EL (cell line): ENCODE measurements at regions not wholly inside any gene's neighbourhood (a gene's known extent, or its start where the extent isn't known, plus 50 kb on each side); places are given as distances from the start of the nearest gene placed in this dataset.
A peak's percentile ranks its signal among the peaks of the same experiment; 100 is the strongest.

ENCODE experiments used
- DNase-seq: peaks from one replicate; pipeline ENCODE4 v3.0.0-alpha.2; 2016

GRCh38 chr17:77421630-77421972 is 280.8 kb downstream of the SEC14L1 start:
- no peak for DNase-seq

GRCh38 chr17:77422104-77422747 is 281.5 kb downstream of the SEC14L1 start:
- DNase-seq, result no peak

GRCh38 chr17:77422748-77423113 is 282.0 kb downstream of the SEC14L1 start:
- no peak for DNase-seq

GRCh38 chr17:77423589-77424451 is 283.1 kb downstream of the SEC14L1 start:
- peak; percentile 96 for DNase-seq

GRCh38 chr17:77424585-77425344 is 284.0 kb downstream of the SEC14L1 start:
- peak; percentile 96 for DNase-seq

DNA sequence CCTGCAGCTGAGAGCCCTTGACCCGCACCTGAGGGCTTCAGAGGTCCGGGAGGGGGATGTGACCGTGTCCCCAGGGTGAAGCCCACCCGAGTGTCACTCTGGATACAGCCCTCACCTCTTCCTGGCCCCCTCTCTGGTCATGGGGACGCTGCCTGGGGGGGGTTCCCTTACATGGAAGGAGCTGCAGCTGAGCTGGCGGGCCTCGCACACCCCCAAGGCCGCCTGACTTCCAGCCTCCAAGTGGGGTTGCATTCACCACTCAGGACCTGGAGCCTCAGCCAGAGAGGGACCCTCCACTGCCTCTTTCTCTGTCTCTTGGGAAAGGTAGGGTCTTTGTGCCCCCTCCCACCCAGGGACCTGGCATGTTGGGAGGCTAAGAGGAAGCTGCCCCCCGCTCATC is 284.6 kb downstream of the SEC14L1 start:
- no peak for DNase-seq

- peak; percentile 83 for DNase-seq
These were observed 285.2 kb downstream of the SEC14L1 start for GRCh38 chr17:77425791-77426641.

DNA sequence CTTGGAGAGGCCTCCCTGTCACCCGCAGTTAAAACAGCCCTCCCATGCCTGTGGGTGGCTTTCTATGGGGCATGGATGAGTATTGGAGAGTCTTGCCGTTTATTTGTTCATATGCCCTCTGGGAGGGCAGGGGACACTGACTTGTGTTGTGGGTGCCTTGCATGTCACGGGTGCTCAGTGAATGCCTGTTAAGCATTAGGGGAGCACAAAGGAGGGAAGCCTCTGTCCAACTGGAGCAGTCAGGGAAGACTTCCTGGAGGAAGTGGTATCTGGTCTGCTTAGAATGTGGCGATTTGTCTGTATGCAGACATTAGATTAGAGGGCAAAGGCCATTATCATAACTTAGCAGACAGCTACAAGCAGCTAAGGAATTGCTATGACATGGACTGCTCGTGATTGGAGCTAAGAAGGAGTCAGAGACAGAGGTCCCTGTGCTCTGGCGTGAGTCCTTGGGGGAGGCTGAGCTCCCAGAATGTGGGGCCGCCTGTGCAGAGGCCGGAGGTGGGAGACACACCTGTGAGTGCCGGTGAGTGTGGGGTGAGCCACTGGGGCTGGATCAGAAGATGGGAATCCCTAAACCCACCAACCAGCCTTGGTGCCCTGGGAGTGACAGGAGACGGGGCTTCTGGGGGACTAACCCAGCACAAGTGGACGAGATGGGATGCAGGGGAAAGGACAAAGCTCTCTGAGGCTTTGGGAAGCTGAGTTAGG is 286.1 kb downstream of the SEC14L1 start:
- no peak for DNase-seq

- peak; percentile 88 for DNase-seq
These were observed 286.7 kb downstream of the SEC14L1 start for GRCh38 chr17:77427391-77427991.

GRCh38 chr17:77428020-77428748 is 287.4 kb downstream of the SEC14L1 start:
- DNase-seq, result no peak

DNA sequence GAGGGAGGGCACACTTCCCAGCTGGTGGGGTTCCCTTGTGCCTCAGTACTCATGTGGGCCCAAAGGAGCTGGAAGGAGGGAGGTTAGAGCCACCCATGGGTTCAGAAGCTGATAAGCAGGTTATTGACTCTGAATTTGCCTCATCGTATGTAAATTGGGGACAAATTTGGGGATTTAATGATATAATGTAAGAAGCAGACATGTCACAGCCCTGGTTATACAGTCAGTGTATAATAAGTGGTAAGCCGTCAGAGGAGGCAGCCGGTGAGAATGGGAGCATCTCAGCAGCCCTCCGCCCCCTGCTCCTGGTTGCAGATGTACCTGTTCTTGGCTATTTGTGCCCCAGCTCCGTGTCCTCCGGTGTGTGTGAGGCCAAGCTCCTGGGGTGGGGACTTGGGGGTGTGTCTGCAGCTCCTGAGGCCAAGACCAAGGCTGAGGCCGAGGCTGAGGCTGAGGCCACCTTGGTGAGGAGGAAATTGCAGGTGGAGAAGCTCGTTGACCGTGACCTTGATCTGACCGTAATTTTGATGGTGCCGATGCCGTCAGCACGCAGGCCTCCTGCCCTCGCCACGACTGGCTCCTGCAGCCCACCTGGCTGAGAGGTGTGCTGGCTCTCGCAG is 288.1 kb downstream of the SEC14L1 start:
- no peak for DNase-seq

DNA sequence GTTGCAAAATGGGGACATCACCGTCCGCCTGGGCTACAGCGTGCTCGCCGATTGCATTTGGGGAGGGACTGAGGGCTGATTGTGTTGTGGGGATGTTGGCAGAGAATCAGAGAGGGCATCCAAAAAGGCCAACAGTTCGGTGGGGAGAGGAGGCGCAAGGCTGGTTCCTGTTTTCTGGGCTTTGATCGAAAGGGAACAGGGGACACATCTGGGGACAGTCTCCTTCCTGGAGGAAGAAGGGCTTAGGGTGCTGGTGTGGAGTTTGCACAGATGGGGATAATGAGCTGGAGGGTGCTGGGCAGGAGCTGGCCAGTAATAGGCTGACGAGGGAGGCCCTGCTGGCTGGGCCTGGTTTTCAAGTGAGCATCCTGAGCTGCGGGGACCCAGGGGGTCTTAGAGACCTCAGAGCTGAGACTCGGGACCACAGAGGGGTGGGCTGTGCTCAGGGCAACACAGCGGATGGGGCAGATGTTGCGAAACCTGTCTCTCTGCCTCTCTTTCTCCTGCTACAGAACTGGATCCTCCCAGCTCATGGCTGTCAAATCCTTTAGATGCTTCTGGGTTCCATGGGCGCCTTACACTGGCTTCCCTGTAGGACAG is 288.7 kb downstream of the SEC14L1 start:
- no peak for DNase-seq

GRCh38 chr17:77429969-77430752 is 289.4 kb downstream of the SEC14L1 start:
- DNase-seq, result peak; percentile 100

DNA sequence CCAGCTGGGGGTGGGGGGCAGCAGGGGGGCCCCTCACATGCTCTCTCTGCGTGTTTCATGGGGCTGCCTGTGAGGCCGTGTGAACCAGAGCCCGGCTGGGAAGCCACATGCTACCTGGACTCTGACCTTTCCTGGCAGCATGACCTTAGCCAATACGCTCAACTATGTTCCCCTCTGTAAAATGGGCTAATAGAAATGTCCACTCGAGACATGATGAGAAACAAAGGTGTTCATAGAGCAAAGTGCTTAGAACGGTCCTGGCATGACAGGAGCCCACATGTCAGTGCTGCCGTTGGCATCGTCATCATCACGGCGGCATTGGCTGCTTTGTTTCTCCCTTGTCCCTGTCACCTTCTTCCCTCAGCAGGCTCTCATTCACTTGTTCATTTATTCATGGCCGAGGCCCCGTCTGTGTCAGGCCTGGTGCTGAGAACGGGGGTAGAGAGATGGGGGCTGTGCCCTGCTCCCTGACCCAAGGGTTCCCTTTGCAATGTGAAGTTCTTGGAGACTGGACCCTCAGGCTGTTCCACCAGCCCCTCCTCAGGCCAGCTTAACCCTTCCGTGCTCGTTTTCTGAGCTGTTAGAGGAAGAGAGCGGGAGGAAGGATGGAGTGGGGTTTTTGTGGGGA is 291.4 kb downstream of the SEC14L1 start:
- no peak for DNase-seq

- DNase-seq, result no peak
These were observed 292.0 kb downstream of the SEC14L1 start for GRCh38 chr17:77432742-77433141.

- DNase-seq, result peak; percentile 89
These were observed 292.8 kb downstream of the SEC14L1 start for GRCh38 chr17:77433385-77434135.

DNA sequence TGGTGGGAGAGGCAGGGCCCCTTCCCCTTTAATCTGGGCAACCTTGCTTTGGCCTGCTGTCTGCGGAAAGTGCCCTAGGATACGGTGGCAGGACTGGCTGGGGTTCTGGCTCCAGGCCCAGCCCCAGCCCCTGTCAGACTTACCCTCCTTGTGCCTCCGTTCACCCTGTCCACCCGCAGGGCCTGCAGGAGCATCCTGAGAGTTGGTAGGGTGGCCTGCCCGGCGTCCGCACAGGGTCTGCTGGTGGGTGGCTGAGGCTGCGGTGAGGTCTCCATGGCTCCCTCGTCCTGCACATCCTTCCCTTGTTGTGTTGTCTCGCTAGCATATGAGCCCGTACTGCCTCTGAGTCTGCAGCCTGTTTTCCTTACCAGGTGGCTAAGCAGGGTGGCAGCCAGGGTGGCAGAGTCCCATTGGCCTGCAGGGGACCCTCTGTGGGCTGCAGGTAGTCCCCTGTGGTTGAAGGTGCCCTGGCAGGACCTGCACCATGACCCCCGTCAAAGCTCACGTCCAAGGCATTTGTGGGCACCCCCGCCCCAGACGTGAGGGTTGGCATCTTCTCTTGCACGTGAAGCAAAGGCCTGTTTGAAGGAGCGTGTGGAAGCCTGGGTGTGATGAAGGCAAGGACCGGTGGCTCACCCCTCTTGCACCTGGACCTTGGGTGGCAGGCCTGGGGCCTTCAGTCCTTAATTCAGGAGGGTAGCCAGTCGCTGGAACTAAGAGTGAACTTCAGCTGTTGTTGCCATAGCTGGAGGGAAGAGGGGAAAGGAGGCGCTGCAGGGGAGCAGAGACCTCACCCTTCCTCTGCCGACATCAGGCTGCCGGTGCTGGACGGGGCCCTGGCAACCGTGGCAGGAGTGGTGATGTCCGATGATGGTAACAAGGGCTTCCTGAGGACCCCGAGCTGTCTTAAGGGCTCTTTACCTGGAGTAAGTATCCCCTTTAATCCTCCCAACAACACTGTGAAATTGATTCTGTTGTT is 293.7 kb downstream of the SEC14L1 start:
- DNase-seq, result no peak
